Neural cell (in vitro differentiated cells): ENCODE measurements at regions not wholly inside any gene's neighbourhood (a gene's known extent, or its start where the extent isn't known, plus 50 kb on each side); places are given as distances from the start of the nearest gene placed in this dataset.

ENCODE experiments used
- H2AFZ ChIP-seq: fragments of 200-600, 300-800 bp; sonication (generic), shearing (Covaris generic); 2 replicates; pipeline ENCODE4 v1.6.0; 2014; ENCODE audit warnings: low read depth, mild to moderate bottlenecking, antibody characterized with exemption, low read length, moderate library complexity
- H3F3A ChIP-seq: fragments of 200-600 bp; shearing (Covaris generic); 2 replicates; pipeline ENCODE4 v1.6.1; 2016; ENCODE audit warnings: mild to moderate bottlenecking, moderate library complexity, mixed read lengths, antibody characterized with exemption, low read length; ENCODE audit not compliant: insufficient read depth, poor library complexity, severe bottlenecking
- H3K27ac ChIP-seq: fragments of 200-600, 300-800 bp; sonication (generic), shearing (Covaris generic); 2 replicates; pipeline ENCODE4 v1.5.1; 2014; ENCODE audit warnings: mild to moderate bottlenecking, low read length, moderate library complexity
- H3K27me3 ChIP-seq: fragments of 300-800, 200-600 bp; sonication (generic), shearing (Covaris generic); 2 replicates; pipeline ENCODE4 v1.6.0; 2014; ENCODE audit warnings: mild to moderate bottlenecking, low read depth, low read length, moderate library complexity; ENCODE audit not compliant: insufficient read depth
- H3K36me3 ChIP-seq: fragments of 300-800, 200-600 bp; sonication (generic), shearing (Covaris generic); 2 replicates; pipeline ENCODE4 v1.5.1; 2014; ENCODE audit warnings: mild to moderate bottlenecking, antibody characterized with exemption, low read length, moderate library complexity; ENCODE audit not compliant: insufficient read depth
- H3K4me2 ChIP-seq: fragments of 300-800, 200-600 bp; sonication (generic), shearing (Covaris generic); 2 replicates; pipeline ENCODE4 v1.6.0; 2014; ENCODE audit warnings: mild to moderate bottlenecking, low read length
- H3K4me3 ChIP-seq: fragments of 300-800, 200-600 bp; sonication (generic), shearing (Covaris generic); 2 replicates; pipeline ENCODE4 v1.5.1; 2014; ENCODE audit warnings: mild to moderate bottlenecking, low read length, moderate library complexity
- H3K79me2 ChIP-seq: fragments of 200-600 bp; shearing (Covaris generic); replicated peaks from 2 replicates; pipeline ENCODE4 v1.6.0; 2014; ENCODE audit warnings: mild to moderate bottlenecking, low read length, moderate library complexity; ENCODE audit not compliant: insufficient read depth
- H3K9ac ChIP-seq: fragments of 300-800, 200-600 bp; sonication (generic), shearing (Covaris generic); 2 replicates; pipeline ENCODE4 v1.6.1; 2016; ENCODE audit warnings: mild to moderate bottlenecking, low read length, mixed read lengths
- H3K9me2 ChIP-seq: fragments of 200-600 bp; shearing (Covaris generic); 2 replicates; pipeline ENCODE4 v1.6.1; 2016; ENCODE audit warnings: mild to moderate bottlenecking, low read length, mixed read lengths; ENCODE audit not compliant: insufficient read depth
- H3K9me3 ChIP-seq: fragments of 200-600, 300-800 bp; sonication (generic), shearing (Covaris generic); 2 replicates; pipeline ENCODE4 v1.6.1; 2016; ENCODE audit warnings: mild to moderate bottlenecking, mixed run types, low read length, moderate library complexity, mixed read lengths
- H4K20me1 ChIP-seq: fragments of 200-600 bp; shearing (Covaris generic); 2 replicates; pipeline ENCODE4 v1.6.1; 2016; ENCODE audit warnings: mild to moderate bottlenecking, mixed run types; ENCODE audit not compliant: insufficient read depth
- CTCF ChIP-seq: fragments of 450-650 bp; IDR thresholded peaks from 2 replicates; pipeline ENCODE4 v1.5.1; 2014; ENCODE audit warnings: antibody characterized with exemption, mild to moderate bottlenecking, moderate library complexity; ENCODE audit not compliant: poor library complexity, severe bottlenecking
- EP300 ChIP-seq: fragments of 450-650 bp; conservative IDR thresholded peaks from 2 replicates; pipeline ENCODE4 v1.6.1; 2014; ENCODE audit warnings: antibody characterized with exemption, mild to moderate bottlenecking, moderate library complexity; ENCODE audit not compliant: poor library complexity, severe bottlenecking
- EZH2 ChIP-seq: fragments of 200-600, 300-800 bp; shearing (Covaris generic), sonication (generic); IDR thresholded peaks from 2 replicates; pipeline ENCODE4 v1.6.1; 2014; ENCODE audit warnings: antibody characterized with exemption, low read length, borderline replicate concordance, mild to moderate bottlenecking; ENCODE audit not compliant: insufficient read depth, poor library complexity, severe bottlenecking
- MXI1 ChIP-seq: fragments of 450-650 bp; conservative IDR thresholded peaks from 2 replicates; pipeline ENCODE4 v1.6.1; 2014; ENCODE audit warnings: antibody characterized with exemption, mild to moderate bottlenecking; ENCODE audit not compliant: poor library complexity, severe bottlenecking
- POLR2AphosphoS5 ChIP-seq: IDR thresholded peaks from 2 replicates; pipeline ENCODE4 v1.6.1; 2012
- RAD21 ChIP-seq: fragments of 450-650 bp; conservative IDR thresholded peaks from 2 replicates; pipeline ENCODE4 v1.6.1; 2014; ENCODE audit warnings: antibody characterized with exemption, mild to moderate bottlenecking, moderate library complexity
- REST ChIP-seq: IDR thresholded peaks from 2 replicates; pipeline ENCODE4 v1.6.1; 2012; ENCODE audit warnings: borderline replicate concordance
- SMC3 ChIP-seq: fragments of 450-650 bp; conservative IDR thresholded peaks from 2 replicates; pipeline ENCODE4 v1.6.1; 2014; ENCODE audit warnings: antibody characterized with exemption, mild to moderate bottlenecking, moderate library complexity; ENCODE audit not compliant: poor library complexity
- TAF1 ChIP-seq: IDR thresholded peaks from 2 replicates; pipeline ENCODE4 v1.6.1; 2012; ENCODE audit warnings: low read depth

- Histone ChIP-seq H4K20me1 (no peaks in the 10 kb centered on the region), H3K4me3 (no peak overlapping the region), H3K79me2 (no peaks in the 10 kb centered on the region), H2AFZ (no peak overlapping the region), H3F3A (no peaks in the 10 kb centered on the region), H3K9ac (no peak overlapping the region), H3K27ac (no peak overlapping the region), H3K4me2 (no peak overlapping the region), H3K9me2 (no peaks in the 10 kb centered on the region), H3K9me3 (no peaks in the 10 kb centered on the region), H3K27me3 (no peaks in the 10 kb centered on the region), H3K36me3 (no peaks in the 10 kb centered on the region)
- TF ChIP-seq EP300 (no peak), CTCF (no peak), RAD21 (no peak), EZH2 (no peak), SMC3 (no peak), REST (no peak), TAF1 (no peak), POLR2AphosphoS5 (no peak)
Observed at GRCh38 chr2:128498589-128498988, 179.9 kb upstream of the HS6ST1 start.

DNA sequence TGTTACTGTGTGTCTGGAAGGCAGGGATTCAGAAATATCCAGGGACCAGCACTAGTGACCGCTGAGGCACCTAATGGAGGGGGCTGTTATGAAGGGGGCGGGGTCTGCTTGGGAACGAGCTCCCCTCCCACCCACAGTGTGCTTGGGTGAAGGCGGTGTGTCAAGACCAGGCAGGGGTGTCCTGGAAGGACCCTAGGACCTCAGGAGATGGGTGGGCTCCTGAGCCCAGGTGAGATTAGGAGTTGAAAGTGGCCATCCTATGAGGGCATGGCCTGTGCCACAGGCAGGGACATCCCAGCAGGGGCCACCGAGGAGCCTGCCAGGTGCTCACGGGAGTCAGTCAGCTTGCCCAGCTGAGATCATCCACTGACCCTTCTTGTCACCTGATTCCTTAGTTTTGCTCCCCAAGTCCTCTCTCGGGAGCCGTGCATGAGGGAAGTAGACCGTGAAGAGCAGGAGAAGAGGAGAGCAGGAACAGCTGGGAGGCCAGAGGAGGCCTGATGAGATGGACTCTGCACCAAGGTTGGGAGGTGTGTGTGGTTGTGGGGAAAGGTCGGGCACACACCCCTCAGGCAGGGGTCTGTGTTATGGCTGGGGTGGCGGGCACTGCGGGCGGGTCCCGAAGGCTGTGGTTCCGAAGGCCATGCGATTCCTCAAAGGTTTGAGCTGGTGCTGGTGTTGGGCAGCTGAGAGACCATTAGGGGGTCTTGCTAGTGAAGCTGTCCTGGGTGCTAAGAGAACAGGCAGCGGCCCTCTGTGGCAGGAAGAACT, 180.9 kb upstream of the HS6ST1 start:
- Histone ChIP-seq H3K79me2 (no peaks in the 10 kb centered on the region), H3K9me3 (no peaks in the 10 kb centered on the region), H3K27ac (no peak overlapping the region), H3K4me3 (no peak overlapping the region), H3K9me2 (no peaks in the 10 kb centered on the region), H3K9ac (no peak overlapping the region), H3K27me3 (no peaks in the 10 kb centered on the region), H3F3A (no peaks in the 10 kb centered on the region), H3K4me2 (no peak overlapping the region), H3K36me3 (no peaks in the 10 kb centered on the region), H4K20me1 (no peaks in the 10 kb centered on the region), H2AFZ (no peak overlapping the region)
- TF ChIP-seq TAF1 (no peak), REST (no peak), SMC3 (no peak), EZH2 (no peak), POLR2AphosphoS5 (no peak), MXI1 (no peak), RAD21 (no peak), EP300 (no peak), CTCF (no peak)
